ELR (cell line): ENCODE measurements at regions not wholly inside any gene's neighbourhood (a gene's known extent, or its start where the extent isn't known, plus 50 kb on each side); places are given as distances from the start of the nearest gene placed in this dataset.
A peak's percentile ranks its signal among the peaks of the same experiment; 100 is the strongest.
"Not testable (repeated sequence)": the region's sequence is repeated elsewhere in the genome, so short reads cannot be mapped to it uniquely, and the experiment has no call there.

Experiments used
- DNase-seq: peaks from one replicate; pipeline ENCODE4 v3.0.0-alpha.2; 2015; ENCODE audit warnings: low read depth

DNA sequence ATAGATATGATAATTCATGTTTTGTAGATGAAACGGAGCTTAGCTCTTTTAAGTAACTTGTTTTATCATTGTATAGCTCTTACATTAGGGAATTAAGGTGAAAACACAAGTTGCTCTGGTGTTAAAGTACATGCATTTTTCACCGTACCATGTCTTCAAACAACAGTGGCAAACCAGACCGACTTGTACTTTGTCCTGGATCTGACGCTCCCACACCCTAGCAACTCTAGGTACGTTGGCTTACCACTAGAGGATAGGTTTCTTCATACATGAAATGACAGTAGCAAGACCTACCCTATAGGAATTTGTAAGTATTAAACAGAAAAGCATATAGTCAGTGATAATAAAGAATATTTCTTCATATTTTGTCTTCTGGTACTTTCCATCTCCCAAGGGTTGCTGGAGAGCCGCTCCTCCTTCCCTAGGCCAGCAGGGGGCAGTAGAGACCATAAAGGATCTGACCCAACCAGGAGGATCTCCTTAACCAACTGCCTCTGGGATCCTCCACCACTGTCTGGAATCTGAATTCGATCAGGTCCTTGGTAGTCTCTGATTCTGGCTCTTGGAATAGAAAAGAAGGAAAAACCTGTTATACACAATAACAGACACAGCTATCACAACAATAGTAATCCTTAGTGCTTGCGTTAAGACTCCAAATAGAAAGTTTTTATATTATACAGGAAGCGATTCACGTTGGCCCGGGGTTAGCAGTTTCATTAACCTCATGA lies 136.7 kb downstream of the CAVIN4 start:
- peak; percentile 66 for DNase-seq

DNA sequence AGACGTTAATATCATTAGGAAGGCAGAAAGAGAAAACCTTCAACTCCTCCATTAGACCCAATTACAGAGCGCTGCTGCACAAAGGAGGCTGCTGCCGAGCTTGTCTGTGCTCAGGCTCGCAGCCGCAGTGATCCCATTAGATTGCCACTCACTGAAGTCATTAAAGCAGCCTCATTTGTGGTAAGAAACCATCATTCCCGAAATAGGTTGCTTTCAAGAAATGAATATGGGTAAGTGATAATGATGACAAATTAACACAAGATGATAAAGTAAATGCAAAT lies 137.2 kb downstream of the CAVIN4 start:
- DNase-seq: no peak

DNA sequence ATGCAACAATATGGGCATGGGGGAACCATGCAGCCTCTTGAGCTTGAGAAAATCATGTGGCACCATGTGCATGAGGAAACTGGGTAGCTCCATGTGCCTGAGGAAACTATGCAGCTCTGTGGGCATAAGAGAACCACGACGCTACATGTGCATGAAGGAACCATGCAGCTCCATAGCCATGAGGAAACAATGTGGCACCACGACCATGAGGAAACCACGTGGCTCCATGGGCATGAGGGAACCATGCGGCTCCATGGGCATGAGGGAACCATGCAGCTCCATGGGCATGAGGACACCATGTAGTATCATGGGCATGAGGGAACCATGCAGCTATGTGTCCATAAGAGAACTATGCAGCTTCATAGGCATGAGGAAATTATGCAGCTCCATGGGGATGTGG lies 140.8 kb downstream of the CAVIN4 start:
- no peak for DNase-seq

DNA sequence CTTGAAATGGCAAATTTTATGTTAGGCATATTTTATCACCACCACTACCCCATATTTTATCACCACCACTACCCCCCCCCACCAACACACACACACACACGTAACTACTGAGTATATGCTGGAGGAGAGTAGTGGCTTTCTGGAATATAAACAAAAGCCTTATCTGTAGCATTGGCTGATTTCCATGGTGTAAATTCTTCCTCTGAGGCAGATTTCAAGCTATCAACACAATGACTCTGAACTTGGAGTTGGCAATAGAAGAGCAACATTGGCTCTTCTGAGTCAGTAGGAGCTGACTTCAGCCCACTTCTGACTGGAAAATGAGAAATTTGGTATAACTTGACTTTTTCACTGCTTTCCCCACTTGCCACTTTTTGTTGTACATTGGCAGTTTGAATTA lies 143.0 kb downstream of the CAVIN4 start:
- DNase-seq: no peak

DNA sequence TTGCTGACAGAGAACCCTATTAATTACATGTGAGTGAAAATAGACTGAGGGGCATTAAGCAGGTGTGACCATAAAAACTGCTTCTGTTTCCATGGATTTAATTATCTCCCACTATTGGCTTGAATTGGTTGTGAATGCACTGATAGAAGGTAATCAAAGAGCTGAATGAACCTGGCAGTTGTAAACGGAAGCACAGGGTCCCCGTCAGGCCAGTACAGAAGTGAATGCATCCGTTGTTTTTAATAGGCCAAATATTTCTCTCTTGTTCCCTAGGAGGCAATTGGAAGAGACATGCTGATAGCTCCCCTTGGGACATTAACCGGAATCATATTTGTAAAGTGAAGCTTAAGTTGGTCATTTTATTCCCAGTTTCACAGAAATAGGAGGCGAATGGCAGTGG lies 147.0 kb downstream of the CAVIN4 start:
- DNase-seq: no peak

DNA sequence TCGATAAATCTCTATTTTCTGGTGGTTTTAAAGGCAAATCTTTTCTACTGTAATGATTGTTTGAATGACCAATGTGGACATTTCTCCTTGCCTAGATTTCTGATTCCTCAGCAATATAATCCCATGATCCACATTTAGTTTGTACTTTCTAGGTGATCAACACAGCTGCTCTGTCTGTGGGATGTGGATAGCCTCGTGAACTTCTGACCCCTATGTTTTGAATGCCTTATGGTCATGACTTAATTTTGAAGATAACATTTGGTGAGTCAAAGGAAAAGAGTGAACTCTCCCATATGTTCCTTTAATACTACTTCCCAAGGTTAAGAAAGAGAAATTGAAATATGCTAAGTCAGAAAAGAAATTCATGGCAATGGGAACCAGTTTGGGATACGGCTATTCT lies 147.5 kb downstream of the CAVIN4 start:
- DNase-seq: no peak

GRCh38 chr9:100729336-100729895 lies 151.5 kb downstream of the CAVIN4 start:
- DNase-seq: no peak

GRCh38 chr9:100730086-100730485 lies 152.2 kb downstream of the CAVIN4 start:
- DNase-seq: no peak

DNA sequence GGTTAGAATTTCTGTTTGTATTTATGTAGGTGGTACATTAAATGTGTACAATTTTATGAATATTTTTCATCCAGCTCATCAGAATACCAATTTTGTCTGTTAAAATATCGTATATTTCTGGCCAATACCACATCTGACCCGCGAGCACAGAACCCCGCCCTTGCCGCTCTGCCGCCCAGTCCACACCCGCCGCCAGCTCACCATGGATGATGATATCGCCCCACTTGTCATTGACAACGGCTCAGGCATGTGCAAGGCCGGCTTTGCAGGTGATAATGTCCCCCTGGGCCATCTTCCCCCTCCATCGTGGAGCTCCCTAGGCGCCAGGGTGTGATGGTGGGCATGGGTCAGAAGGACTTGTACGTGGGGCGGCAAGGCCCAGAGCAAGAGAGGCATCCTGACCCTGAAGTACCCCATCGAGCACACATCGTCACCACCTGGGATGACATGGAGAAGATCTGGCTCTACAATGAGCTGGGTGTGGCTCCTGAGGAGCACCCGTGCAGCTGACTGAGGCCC lies 153.2 kb downstream of the CAVIN4 start:
- DNase-seq: no peak

- no peak for DNase-seq
Observed at GRCh38 chr9:100731557-100731956, 153.7 kb downstream of the CAVIN4 start.

DNA sequence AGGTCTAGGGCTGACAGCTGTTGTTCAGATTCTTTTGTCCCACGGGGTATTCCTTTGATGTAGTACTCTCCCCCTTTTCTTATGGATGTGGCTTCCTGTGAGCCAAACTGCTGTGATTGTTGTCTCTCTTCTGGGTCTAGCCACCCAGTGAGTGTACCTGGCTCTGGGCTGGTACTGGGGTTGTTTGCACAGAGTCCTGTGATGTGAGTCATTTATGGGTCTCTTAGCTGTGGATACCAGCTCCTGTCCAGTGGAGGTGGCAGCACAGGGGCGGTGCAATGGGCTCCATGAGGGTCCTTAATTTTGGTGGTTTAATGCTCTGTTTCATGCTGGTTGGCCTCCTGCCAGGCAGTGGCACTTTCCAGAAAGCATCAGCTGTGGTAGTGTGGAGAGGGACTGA lies 161.3 kb downstream of the CAVIN4 start:
- no peak for DNase-seq

GRCh38 chr9:100739666-100740065 lies 161.8 kb downstream of the CAVIN4 start:
- DNase-seq: no peak

DNA sequence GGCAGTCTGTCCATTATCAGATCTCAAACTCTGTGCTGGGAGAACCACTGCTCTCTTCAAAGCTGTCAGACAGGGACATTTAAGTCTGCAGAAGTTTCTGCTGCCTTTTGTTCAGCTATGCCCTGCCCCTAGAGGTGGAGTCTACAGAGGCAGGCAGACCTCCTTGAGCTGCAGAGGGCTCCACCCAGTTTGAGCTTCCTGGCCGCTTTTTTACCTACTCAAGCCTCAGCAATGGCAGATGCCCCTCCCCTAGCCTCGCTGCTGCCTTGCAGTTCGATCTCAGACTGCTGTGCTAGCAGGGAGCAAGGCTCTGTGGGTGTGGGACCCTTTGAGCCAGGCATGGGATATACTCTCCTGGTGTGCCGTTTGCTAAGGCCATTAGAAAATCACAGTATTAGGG lies 171.1 kb downstream of the CAVIN4 start:
- not testable (repeated sequence) for DNase-seq

GRCh38 chr9:100756217-100756616 lies 178.3 kb downstream of the CAVIN4 start:
- DNase-seq: no peak

DNA sequence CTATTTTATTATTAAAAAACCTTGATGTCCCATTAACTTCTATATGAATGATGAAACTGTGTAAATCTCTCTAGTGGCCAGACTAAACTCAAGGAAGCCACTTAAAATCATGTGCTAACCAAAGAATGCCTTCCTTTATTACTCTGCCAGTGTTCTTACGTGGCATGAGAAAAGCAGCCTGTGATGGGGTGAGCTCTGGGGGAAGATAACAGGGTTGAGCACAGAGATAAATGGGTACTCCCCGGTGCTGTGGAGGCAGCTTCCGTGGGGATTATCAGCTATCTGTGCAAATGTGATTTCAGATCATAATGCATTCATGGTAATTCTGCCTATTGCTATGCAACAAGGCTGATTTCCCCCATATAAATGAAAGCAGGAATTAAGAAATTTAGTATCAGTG lies 181.3 kb downstream of the CAVIN4 start:
- no peak for DNase-seq

DNA sequence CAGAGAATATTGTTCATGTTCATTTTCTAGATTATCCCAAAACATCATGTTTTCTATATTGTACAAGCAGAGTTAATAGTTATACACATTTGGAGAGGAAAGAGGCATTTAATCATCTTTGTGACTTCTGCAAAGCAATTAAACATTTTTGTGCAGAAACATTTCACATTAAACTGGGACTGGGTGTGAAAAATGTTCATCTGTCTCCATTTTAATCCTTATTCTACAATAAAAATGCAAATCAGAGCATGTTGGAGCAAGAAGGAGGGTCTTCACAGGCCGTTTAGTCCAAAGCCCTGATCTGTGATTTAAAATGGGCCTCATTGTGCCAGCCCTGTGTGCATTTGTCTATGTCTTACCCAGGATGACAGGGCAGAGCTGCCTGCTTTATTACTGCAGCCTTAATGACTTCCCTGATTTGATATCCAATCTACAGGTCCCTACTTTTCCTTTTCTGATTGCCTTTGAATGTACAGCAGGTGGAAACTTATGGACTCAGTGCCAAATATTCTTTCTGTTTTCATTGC lies 183.5 kb downstream of the CAVIN4 start:
- no peak for DNase-seq

DNA sequence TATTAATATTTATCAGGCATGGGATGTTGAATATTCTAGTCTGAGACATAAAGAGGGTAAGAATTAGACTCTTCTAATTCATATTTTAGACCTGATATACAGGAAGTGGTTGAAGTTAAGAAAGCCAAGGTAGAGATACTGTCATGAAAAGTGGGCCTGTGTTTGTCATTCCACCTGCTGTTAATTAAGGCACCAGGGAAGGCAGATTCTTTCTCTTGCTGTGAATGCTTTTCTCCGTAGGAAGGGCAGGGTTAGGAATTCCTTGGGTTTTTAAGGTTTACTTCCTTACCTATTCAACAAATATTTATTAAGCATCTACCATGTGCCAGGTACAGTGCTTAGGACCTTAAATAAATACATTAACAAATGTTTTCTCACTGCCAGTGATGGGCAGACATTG lies 196.4 kb downstream of the CAVIN4 start:
- DNase-seq: no peak

DNA sequence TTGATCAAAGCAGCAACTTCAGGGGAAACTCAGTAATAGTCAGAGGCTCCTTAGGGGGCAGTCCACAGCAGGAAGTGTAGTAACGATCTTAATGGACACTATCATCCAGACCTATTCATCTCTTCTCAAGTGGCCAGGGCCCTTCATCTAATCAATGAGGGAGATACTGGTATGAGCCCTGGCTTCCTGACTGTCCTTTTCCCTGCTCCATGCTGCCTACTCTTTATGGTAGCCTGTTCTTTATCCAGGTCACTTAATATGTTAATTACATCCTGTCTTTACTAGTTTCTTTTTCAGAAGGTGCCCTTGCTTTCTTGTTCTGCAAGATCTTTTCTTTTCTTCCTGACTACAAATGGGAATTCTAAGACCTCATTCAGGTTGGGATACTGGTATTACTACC lies 197.1 kb downstream of the CAVIN4 start:
- DNase-seq: no peak

- no peak for DNase-seq
Observed at GRCh38 chr9:100775912-100776311, 198.0 kb downstream of the CAVIN4 start.

DNA sequence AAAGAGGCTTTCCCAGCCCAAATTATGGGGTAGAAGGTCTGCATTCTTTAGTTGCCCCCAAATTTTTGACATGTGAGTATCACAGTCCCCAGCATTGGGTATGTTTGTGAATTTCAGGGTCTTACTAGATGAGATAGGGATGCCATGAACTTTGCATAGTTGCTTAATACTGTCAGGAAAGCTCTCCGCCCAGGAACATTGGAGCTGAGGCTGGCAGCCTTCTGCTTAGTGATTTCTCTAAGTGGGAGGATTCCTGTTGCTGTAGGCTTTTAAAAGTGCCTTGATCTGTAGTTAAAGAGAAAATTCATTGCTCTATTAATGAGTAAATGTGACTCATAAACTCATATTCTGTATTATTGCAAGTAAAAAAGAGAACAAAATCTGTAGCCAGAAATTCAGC lies 206.9 kb downstream of the CAVIN4 start:
- no peak for DNase-seq

- no peak for DNase-seq
Observed at GRCh38 chr9:100785946-100786345, 208.1 kb downstream of the CAVIN4 start.

- no peak for DNase-seq
Observed at GRCh38 chr9:100794738-100795269, 216.9 kb downstream of the CAVIN4 start.

DNA sequence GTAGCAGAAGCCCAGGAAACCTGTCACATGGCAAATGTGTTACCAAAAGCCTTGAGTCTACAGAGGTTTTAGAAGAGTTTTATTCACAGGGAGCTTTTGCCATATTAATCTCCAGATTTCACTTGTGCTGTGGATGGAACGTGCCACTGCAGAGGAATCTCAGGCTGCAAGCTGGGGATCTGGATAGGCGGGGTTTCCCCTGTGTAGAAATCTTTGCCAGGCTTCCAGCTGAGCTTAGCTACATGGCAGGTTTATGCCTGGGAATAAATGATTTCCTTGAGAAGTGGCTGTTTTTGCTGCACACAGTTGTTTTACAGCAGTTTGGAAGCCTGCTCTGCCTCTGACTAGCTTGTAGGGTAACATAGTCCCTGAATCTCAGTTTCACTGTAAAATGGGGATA lies 224.6 kb upstream of the PLPPR1 start:
- DNase-seq: no peak

GRCh38 chr9:100811643-100812042 lies 216.9 kb upstream of the PLPPR1 start:
- DNase-seq: no peak
